GM18867 (cell line): ENCODE measurements at regions not wholly inside any gene's neighbourhood (a gene's known extent, or its start where the extent isn't known, plus 50 kb on each side); places are given as distances from the start of the nearest gene placed in this dataset.
A peak's percentile ranks its signal among the peaks of the same experiment; 100 is the strongest.
"Not testable (repeated sequence)": the region's sequence is repeated elsewhere in the genome, so short reads cannot be mapped to it uniquely, and the experiment has no call there.

Experiments
- ATAC-seq: cut with Tn5 transposase; IDR thresholded peaks from one replicate; pipeline ENCODE4 v1.9.1; 2021; ENCODE audit warnings: mild to moderate bottlenecking, moderate library complexity; ENCODE audit not compliant: unreplicated experiment

- no peak for ATAC-seq
Observed at GRCh38 chr2:106293271-106293783, 99.2 kb upstream of the UXS1 start.

DNA sequence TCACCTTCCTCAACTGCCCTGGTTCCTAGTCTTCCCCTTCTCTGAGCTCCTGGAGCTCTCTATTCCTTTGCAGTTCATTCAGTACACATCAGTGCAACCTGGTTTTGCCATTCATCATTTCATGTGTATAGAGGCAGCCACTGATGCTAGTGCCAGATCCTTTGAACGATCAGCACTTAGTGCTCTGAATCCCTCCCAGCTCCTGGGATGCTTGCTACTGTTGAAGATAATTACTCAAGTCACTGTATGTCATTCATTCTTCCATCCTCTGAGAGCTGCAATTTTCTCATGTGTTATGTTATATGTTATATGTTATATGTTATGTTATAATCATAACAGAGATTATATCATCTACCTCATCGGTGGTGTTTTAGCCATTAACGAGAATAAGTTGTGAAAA, 98.5 kb upstream of the UXS1 start:
- no peak for ATAC-seq

DNA sequence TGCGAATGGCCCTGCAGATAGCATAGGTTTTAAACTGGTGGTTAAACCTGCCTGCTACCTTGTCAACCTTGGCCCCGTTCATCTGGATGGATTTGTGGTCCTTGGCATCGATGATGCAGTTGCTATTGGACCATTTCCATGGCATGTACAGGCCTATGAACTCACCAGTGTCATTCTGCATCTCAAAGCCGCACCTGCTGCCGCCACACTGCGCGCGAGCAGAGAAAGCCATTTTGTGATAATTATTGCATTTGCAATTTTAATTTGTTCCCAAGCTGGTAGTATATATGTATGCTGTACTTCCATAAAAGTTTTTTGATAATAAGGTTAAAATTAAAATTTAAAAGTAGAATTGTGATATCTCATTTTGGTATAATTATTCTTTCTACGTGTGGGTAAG, 94.8 kb upstream of the UXS1 start:
- ATAC-seq = no peak

DNA sequence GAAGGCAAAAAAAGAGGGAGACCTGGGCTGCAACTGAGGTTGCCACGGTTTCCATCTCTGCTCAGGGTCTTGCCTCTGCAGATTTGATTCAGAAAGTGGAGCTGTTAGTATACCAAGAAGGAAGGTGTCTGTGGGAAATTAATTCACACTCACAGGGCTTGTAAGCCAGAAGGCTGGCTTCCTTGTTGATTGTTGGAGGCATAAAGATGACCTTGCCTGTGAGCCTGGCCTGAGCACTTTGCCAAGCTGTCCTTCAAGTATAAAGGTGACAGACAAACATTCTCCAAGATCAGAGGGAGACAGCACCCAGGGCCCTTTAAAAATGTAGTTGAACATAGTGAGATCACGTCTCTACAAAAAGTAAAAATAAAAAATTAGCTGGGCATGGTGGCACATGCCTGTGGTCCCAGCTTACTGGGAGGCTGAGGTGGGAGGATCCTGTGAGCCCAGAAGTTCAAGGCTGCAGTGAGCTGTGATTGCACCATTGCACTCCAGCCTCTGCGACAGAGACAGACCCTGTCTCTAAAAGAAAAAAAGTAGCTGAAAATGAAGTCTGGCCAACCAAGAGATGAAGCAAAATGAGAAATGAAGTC, 91.2 kb upstream of the UXS1 start:
- ATAC-seq = no peak

DNA sequence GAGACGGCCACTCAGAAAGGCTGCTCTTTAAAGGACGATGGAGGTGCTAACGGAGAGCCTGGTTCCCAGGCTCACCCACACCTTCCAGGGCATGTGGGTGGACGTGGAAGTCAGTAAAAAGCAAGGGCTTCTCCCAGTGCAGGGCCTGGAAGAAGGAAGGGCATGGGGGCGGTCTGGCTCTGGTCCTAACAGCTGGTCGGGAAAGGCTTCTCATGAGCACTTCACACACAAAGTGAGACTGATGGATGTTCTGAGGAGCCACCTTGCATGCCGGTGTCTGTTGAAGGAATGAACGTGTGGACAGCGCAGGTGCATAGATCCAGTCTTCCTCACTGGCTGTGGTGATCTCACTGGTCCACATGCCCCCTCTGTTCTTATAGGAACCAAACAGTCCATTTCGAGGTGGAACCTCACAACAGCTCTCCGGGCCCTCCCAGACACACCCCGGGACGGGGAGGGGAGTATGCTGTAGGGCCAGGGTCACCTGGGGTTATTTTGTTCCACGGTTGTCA, 90.6 kb upstream of the UXS1 start:
- no peak for ATAC-seq

- ATAC-seq = no peak
Observed at GRCh38 chr2:106284255-106284654, 90.2 kb upstream of the UXS1 start.

GRCh38 chr2:106283228-106284152, 89.4 kb upstream of the UXS1 start:
- not testable (repeated sequence) for ATAC-seq

DNA sequence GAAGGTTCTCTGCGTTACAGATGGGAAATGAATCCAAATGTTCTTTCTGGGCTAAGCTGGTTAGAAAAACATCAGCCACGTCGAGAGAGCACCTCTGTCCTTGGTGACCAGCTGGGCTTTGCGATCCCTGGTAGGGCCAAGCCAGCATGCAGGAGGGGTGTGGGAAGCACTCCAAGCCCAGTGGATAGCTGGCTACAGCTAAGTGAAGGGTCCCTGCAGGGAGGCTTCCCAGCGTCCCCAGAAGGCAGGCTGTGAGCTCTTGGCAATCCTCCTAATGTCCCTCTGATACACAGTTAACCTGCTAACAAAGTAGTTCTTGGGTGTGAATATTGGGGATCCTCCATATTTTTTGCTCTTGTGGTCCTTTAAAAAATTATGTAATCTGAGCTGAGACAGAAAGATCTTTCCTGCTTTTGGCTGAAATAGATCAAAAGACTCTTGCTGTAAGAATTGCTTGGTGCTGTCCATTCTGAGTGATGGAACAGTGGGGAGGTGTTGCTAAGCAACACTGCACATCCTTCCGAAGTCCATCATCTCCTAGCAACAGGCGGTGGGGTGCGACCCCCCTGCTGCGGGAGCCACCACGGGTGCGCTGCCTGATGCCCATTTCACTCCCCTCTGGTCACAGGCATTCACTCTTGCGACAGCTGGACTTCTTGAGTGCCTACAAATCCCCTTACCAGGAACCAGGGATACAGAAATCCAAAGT, 88.5 kb upstream of the UXS1 start:
- no peak for ATAC-seq

GRCh38 chr2:106281907-106282430, 87.9 kb upstream of the UXS1 start:
- ATAC-seq = not testable (repeated sequence)

GRCh38 chr2:106280722-106281446, 86.8 kb upstream of the UXS1 start:
- no peak for ATAC-seq

- no peak for ATAC-seq
Observed at GRCh38 chr2:106280224-106280623, 86.1 kb upstream of the UXS1 start.

- ATAC-seq = no peak
Observed at GRCh38 chr2:106278112-106278876, 84.2 kb upstream of the UXS1 start.

- no peak for ATAC-seq
Observed at GRCh38 chr2:106277426-106277825, 83.3 kb upstream of the UXS1 start.

DNA sequence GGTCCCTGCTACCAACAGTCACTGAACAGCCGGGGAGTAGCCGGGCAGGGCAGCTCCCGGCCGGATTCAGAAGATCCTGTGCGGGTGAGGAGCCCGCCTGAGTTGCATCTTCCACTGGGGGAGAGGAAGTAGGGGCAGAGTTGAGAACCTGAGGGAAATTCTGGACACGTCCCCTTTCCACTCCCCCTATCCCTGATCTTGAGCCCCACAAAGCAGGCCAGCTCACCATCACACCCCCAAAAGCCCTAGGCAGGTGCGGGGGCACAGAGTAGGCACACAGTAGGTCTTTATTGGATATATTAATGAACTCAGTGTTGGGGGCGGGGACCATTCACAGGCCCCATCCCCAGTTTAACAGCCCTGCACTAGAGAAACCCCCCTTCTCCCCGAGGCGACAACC, 81.9 kb upstream of the UXS1 start:
- no peak for ATAC-seq

GRCh38 chr2:106274668-106275067, 80.6 kb upstream of the UXS1 start:
- no peak for ATAC-seq

DNA sequence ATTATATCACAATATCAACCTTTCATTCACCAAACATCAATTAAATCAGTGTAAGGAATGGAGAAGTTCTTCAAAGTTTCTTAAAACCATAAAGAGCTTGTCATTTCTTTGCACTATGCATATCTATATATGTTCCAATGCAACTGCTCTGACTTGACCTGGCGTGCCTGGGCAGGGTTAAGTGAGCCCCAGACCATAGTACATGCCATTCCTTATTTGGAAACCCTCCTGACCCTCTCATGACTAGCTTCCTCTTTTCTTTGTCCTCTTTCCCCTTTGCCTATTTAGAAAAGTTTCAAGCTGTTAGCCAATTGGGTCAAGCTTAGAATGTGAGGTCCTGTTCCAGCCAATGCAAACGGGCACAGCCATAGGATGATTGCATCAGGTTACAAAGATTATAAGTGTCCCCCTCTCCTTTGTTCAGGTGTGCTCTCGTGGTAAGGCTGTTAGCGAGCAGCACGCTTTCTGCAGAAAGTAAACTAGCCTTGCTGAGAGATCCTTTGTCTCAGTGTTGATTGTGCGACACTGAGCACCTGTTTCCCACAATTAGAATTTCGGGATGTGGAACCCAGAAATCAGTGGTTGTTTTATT, 78.2 kb upstream of the UXS1 start:
- ATAC-seq = no peak

DNA sequence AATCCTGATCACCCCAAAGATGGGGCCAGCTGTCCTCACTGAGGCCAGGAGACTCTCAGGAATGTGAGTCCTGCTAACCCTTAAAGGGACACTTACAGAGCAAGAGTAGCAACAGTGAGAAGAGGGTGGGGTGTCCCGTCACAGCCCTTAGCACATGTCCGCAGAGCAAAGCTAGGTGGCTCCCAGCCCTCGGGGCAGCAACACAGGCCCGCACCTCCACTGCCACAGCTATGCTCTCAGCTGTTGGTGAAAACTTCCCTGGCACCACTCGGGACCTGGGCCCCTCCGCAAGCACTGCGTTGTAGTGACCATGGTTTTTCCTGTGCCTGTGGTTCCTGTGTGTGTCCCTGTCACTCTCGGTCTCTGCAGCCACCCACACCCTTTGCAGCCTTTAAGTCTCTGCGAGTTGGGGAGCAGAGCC, 76.4 kb upstream of the UXS1 start:
- no peak for ATAC-seq

- peak; percentile 37 for ATAC-seq
Observed at GRCh38 chr2:106269591-106270291, 75.6 kb upstream of the UXS1 start.

DNA sequence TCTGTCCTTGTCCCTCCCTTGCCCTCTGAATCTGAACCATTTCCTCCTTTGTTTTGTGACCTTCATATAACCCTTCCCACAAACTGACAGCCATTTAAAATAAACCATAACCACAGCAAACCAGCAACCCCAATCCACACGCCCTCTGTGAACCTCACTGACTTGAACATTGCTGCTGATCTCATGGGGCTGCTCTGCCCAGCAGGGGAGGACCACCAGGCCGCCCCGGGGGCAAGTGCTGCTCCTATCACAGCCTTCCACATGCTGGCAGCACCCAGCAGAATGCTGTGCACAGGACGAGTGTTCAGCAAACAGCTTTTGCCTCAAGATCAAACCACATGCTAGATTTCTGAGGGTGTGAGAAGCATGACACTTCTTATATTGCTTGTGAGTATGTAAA, 73.9 kb upstream of the UXS1 start:
- ATAC-seq = no peak
